ENCODE measurements at regions not wholly inside any gene's neighbourhood (a gene's known extent, or its start where the extent isn't known, plus 50 kb on each side); places are given as distances from the start of the nearest gene placed in this dataset.

GRCh38 chr12:83997423-83997822, 915.2 kb downstream of the SLC6A15 start:
- Histone ChIP-seq H3K27ac (ENCODE audit: low read depth in 2 of 2, low read length in 2 of 2) (no peak overlapping the region), H3K9me3 (ENCODE audit: control insufficient read depth in 2 of 3, insufficient read depth in 1 of 3, low read length in 3 of 3) (no peaks in the 10 kb centered on the region), H3K4me1 (ENCODE audit: control insufficient read depth in 2 of 3, insufficient read depth in 2 of 3, low read depth in 1 of 3, low read length in 3 of 3) (no peaks in the 10 kb centered on the region), H3K9ac (ENCODE audit: low read length in 3 of 3) (no peak overlapping the region), H3K27me3 (ENCODE audit: control insufficient read depth, insufficient read depth, low read length) (no peaks in the 10 kb centered on the region), H3K36me3 (ENCODE audit: control insufficient read depth in 2 of 3, insufficient read depth in 3 of 3, low read length in 3 of 3) (no peaks in the 10 kb centered on the region), H3K4me3 (ENCODE audit: low read length in 3 of 3) (no peak overlapping the region)
- TF ChIP-seq, protein P1, sequence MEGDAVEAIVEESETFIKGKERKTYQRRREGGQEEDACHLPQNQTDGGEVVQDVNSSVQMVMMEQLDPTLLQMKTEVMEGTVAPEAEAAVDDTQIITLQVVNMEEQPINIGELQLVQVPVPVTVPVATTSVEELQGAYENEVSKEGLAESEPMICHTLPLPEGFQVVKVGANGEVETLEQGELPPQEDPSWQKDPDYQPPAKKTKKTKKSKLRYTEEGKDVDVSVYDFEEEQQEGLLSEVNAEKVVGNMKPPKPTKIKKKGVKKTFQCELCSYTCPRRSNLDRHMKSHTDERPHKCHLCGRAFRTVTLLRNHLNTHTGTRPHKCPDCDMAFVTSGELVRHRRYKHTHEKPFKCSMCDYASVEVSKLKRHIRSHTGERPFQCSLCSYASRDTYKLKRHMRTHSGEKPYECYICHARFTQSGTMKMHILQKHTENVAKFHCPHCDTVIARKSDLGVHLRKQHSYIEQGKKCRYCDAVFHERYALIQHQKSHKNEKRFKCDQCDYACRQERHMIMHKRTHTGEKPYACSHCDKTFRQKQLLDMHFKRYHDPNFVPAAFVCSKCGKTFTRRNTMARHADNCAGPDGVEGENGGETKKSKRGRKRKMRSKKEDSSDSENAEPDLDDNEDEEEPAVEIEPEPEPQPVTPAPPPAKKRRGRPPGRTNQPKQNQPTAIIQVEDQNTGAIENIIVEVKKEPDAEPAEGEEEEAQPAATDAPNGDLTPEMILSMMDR (IDR thresholded peaks at IDR 0.05; ENCODE audit: borderline replicate concordance, extremely low read depth, insufficient read depth), result no peak
- DNase-seq, result no peak
- FAIRE-seq, result no peak
- intact Hi-C loops (cut with DNase I), result no loop called here

GRCh38 chr12:83996671-83997070, 915.9 kb downstream of the SLC6A15 start:
- no peaks in the 10 kb centered on the region for H3K4me1 ChIP-seq (ENCODE audit: control insufficient read depth in 2 of 3, insufficient read depth in 2 of 3, low read depth in 1 of 3, low read length in 3 of 3)
- no peaks in the 10 kb centered on the region for H3K36me3 ChIP-seq (ENCODE audit: control insufficient read depth in 2 of 3, insufficient read depth in 3 of 3, low read length in 3 of 3)
- FAIRE-seq (no peak), DNase-seq (no peak)
- H3K9ac ChIP-seq (ENCODE audit: low read length in 3 of 3), result no peak overlapping the region
- no peaks in the 10 kb centered on the region for H3K27me3 ChIP-seq (ENCODE audit: control insufficient read depth, insufficient read depth, low read length)
- H3K9me3 ChIP-seq (ENCODE audit: control insufficient read depth in 2 of 3, insufficient read depth in 1 of 3, low read length in 3 of 3), result no peaks in the 10 kb centered on the region
- H3K4me3 ChIP-seq (ENCODE audit: low read length in 3 of 3), result no peak overlapping the region
- H3K27ac ChIP-seq (ENCODE audit: low read depth in 2 of 2, low read length in 2 of 2), result no peak overlapping the region
- TF ChIP-seq, protein P1 (IDR thresholded peaks at IDR 0.05; ENCODE audit: borderline replicate concordance, extremely low read depth, insufficient read depth), result no peak
- intact Hi-C loops (cut with DNase I), result no loop called here

DNA sequence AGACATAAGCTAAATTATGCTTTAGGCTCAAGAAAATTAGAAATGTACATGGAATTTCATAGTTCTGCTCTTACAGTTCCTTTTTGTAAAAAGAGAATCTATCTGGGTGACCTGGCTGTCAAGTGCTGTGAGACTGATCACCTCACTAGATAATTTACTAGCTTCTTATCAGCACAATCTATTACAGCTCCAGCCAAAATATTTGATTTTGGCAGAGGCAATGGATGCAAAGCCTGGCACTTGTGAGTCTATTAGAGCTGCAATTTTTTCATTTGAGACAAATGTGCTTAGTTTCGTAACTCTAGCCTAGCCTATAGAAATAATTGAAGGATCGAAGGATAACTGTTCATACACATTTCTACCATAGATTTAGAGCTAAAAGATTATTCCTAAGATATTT, 927.5 kb downstream of the SLC6A15 start:
- intact Hi-C loops (cut with DNase I), result no loop called here
- H3K36me3 ChIP-seq (ENCODE audit: control insufficient read depth in 2 of 3, insufficient read depth in 3 of 3, low read length in 3 of 3), result no peaks in the 10 kb centered on the region
- no peaks in the 10 kb centered on the region for H3K9me3 ChIP-seq (ENCODE audit: control insufficient read depth in 2 of 3, insufficient read depth in 1 of 3, low read length in 3 of 3)
- no peak overlapping the region for H3K27ac ChIP-seq (ENCODE audit: low read depth in 2 of 2, low read length in 2 of 2)
- H3K9ac ChIP-seq (ENCODE audit: low read length in 3 of 3), result no peak overlapping the region
- no peaks in the 10 kb centered on the region for H3K4me1 ChIP-seq (ENCODE audit: control insufficient read depth in 2 of 3, insufficient read depth in 2 of 3, low read depth in 1 of 3, low read length in 3 of 3)
- FAIRE-seq (no peak), DNase-seq (no peak)
- TF ChIP-seq, protein P1 (IDR thresholded peaks at IDR 0.05; ENCODE audit: borderline replicate concordance, extremely low read depth, insufficient read depth), result no peak
- H3K4me3 ChIP-seq (ENCODE audit: low read length in 3 of 3), result no peak overlapping the region
- no peaks in the 10 kb centered on the region for H3K27me3 ChIP-seq (ENCODE audit: control insufficient read depth, insufficient read depth, low read length)

DNA sequence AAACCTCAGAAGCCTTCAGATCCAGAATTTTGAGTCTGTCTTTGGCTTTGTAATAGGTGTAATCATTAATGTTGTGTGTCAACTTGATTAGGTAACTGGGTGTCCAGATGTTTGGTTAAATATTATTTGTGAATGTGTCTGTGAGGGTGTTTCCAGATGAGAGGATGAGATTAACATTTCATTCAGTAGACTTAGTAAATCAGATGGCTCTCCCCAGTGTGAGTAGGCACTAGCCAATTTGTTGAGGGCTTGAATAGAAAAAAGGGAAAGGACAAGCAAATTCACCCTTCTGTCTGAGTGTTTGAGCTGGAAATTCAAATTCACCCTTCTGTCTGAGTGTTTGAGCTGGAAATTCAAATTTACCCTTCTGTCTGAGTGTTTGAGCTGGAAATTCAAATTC, 932.2 kb downstream of the SLC6A15 start:
- DNase-seq, result no peak
- Histone ChIP-seq H3K36me3 (ENCODE audit: control insufficient read depth in 2 of 3, insufficient read depth in 3 of 3, low read length in 3 of 3) (no peaks in the 10 kb centered on the region), H3K9me3 (ENCODE audit: control insufficient read depth in 2 of 3, insufficient read depth in 1 of 3, low read length in 3 of 3) (no peaks in the 10 kb centered on the region), H3K27ac (ENCODE audit: low read depth in 2 of 2, low read length in 2 of 2) (no peak overlapping the region), H3K27me3 (ENCODE audit: control insufficient read depth, insufficient read depth, low read length) (no peaks in the 10 kb centered on the region), H3K4me1 (ENCODE audit: control insufficient read depth in 2 of 3, insufficient read depth in 2 of 3, low read depth in 1 of 3, low read length in 3 of 3) (no peaks in the 10 kb centered on the region), H3K4me3 (ENCODE audit: low read length in 3 of 3) (no peak overlapping the region), H3K9ac (ENCODE audit: low read length in 3 of 3) (no peak overlapping the region)
- no peak for FAIRE-seq
- intact Hi-C loops (cut with DNase I), result no loop called here
- TF ChIP-seq, protein P1 (IDR thresholded peaks at IDR 0.05; ENCODE audit: borderline replicate concordance, extremely low read depth, insufficient read depth), result no peak
